OCI-LY1 (cell line): ENCODE measurements at regions not wholly inside any gene's neighbourhood (a gene's known extent, or its start where the extent isn't known, plus 50 kb on each side); places are given as distances from the start of the nearest gene placed in this dataset.
"Not testable (repeated sequence)": the region's sequence is repeated elsewhere in the genome, so short reads cannot be mapped to it uniquely, and the experiment has no call there.

ENCODE experiments used
- H2AFZ ChIP-seq: fragments of 200-600 bp; sonication (generic), shearing (Covaris generic); 2 replicates; pipeline ENCODE4 v1.6.0; 2014; ENCODE audit warnings: antibody characterized with exemption, mild to moderate bottlenecking, low read length
- H3F3A ChIP-seq: fragments of 200-600 bp; sonication (generic), shearing (Covaris generic); 2 replicates; pipeline ENCODE4 v1.6.0; 2014; ENCODE audit warnings: mild to moderate bottlenecking, antibody characterized with exemption, low read length, moderate library complexity; ENCODE audit not compliant: insufficient read depth
- H3K27ac ChIP-seq: fragments of 200-600 bp; sonication (generic); 2 replicates; pipeline ENCODE4 v1.5.1; 2014; ENCODE audit warnings: low read length, mixed run types, mild to moderate bottlenecking, low read depth; ENCODE audit not compliant: poor library complexity, severe bottlenecking
- H3K27me3 ChIP-seq: fragments of 200-600 bp; sonication (generic); 2 replicates; pipeline ENCODE4 v1.6.0; 2014; ENCODE audit warnings: antibody characterized with exemption, mild to moderate bottlenecking, low read length, moderate library complexity; ENCODE audit not compliant: insufficient read depth
- H3K36me3 ChIP-seq: fragments of 200-600 bp; sonication (generic); 2 replicates; pipeline ENCODE4 v1.6.1; 2014; ENCODE audit warnings: mild to moderate bottlenecking, antibody characterized with exemption, low read length, moderate library complexity, mixed read lengths; ENCODE audit not compliant: insufficient read depth
- H3K4me1 ChIP-seq: fragments of 200-600 bp; sonication (generic); 2 replicates; pipeline ENCODE4 v1.5.1; 2014; ENCODE audit warnings: mild to moderate bottlenecking, low read length, moderate library complexity; ENCODE audit not compliant: insufficient read depth, severe bottlenecking
- H3K4me2 ChIP-seq: fragments of 200-600 bp; sonication (generic), shearing (Covaris generic); 2 replicates; pipeline ENCODE4 v1.6.1; 2014; ENCODE audit warnings: low read length
- H3K4me3 ChIP-seq: fragments of 200-600 bp; sonication (generic); 2 replicates; pipeline ENCODE4 v1.5.1; 2014; ENCODE audit warnings: low read length, low read depth, mild to moderate bottlenecking, mixed read lengths; ENCODE audit not compliant: poor library complexity, severe bottlenecking
- H3K79me2 ChIP-seq: fragments of 200-600 bp; shearing (Covaris generic); 2 replicates; pipeline ENCODE4 v1.6.1; 2016; ENCODE audit warnings: mixed run types, low read length, mixed read lengths; ENCODE audit not compliant: insufficient read depth
- H3K9ac ChIP-seq: fragments of 200-600 bp; sonication (generic), shearing (Covaris generic); 2 replicates; pipeline ENCODE4 v1.6.1; 2014; ENCODE audit warnings: mild to moderate bottlenecking, low read length, mixed read lengths
- H3K9me2 ChIP-seq: fragments of 200-600 bp; sonication (generic), shearing (Covaris generic); 2 replicates; pipeline ENCODE4 v1.6.1; 2014; ENCODE audit warnings: low read depth, mild to moderate bottlenecking, low read length, mixed read lengths
- H3K9me3 ChIP-seq: fragments of 200-600 bp; shearing (Covaris generic); 2 replicates; pipeline ENCODE4 v1.6.1; 2014; ENCODE audit warnings: low read length, mixed read lengths
- H4K20me1 ChIP-seq: fragments of 200-600 bp; sonication (generic), shearing (Covaris generic); 2 replicates; pipeline ENCODE4 v1.6.0; 2016; ENCODE audit warnings: mild to moderate bottlenecking, low read length; ENCODE audit not compliant: insufficient read depth
- EZH2 ChIP-seq: fragments of 200-600 bp; sonication (generic), shearing (Covaris generic); IDR thresholded peaks from 2 replicates; pipeline ENCODE4 v1.8.0; 2017; ENCODE audit warnings: borderline replicate concordance, mixed run types, mild to moderate bottlenecking, antibody characterized with exemption, low read length, moderate library complexity, mixed read lengths
- TF ChIP-seq, protein P1 (sequence below): fragments of 200-600 bp; sonication (generic), shearing (Covaris generic); IDR thresholded peaks from 2 replicates; pipeline ENCODE4 v1.5.1; 2017; ENCODE audit warnings: mild to moderate bottlenecking, antibody characterized with exemption, low read length, moderate library complexity, mixed read lengths

DNA sequence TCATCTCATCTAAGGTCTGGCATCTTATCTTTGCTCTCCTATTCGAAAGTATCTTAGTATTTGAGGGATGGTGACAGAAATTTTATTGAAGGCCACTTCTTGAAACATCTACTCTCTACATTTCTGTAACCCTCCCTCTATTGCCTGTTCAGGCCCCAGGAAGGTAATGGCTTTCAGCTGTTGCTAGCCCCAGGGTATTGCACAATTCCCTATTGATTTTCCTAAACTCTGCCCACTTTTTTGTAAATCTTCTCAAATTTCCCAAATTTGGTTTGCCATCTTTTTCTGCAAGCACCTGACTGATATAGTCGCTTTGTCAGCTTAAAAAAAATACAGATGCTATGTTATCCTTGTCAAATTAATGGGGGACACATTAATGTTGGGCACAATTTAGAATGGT is 242.1 kb downstream of the RAP2B start:
- TF ChIP-seq, protein P1, sequence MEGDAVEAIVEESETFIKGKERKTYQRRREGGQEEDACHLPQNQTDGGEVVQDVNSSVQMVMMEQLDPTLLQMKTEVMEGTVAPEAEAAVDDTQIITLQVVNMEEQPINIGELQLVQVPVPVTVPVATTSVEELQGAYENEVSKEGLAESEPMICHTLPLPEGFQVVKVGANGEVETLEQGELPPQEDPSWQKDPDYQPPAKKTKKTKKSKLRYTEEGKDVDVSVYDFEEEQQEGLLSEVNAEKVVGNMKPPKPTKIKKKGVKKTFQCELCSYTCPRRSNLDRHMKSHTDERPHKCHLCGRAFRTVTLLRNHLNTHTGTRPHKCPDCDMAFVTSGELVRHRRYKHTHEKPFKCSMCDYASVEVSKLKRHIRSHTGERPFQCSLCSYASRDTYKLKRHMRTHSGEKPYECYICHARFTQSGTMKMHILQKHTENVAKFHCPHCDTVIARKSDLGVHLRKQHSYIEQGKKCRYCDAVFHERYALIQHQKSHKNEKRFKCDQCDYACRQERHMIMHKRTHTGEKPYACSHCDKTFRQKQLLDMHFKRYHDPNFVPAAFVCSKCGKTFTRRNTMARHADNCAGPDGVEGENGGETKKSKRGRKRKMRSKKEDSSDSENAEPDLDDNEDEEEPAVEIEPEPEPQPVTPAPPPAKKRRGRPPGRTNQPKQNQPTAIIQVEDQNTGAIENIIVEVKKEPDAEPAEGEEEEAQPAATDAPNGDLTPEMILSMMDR: no peak
- TF ChIP-seq EZH2: no peak
- Histone ChIP-seq H3K9me3 (no peaks in the 10 kb centered on the region), H3K79me2 (no peaks in the 10 kb centered on the region), H3K4me2 (no peak overlapping the region), H2AFZ (no peak overlapping the region), H3K4me3 (no peak overlapping the region), H3F3A (0 out of 2 replicates have a peak, but pooled peaks cover 4% of the 10 kb centered on the region), H3K4me1 (no peaks in the 10 kb centered on the region), H3K27me3 (no peaks in the 10 kb centered on the region), H3K36me3 (no peaks in the 10 kb centered on the region), H3K27ac (no peak overlapping the region), H3K9ac (no peak overlapping the region), H3K9me2 (0 out of 2 replicates have a peak, but pooled peaks cover 2% of the 10 kb centered on the region), H4K20me1 (no peaks in the 10 kb centered on the region)

DNA sequence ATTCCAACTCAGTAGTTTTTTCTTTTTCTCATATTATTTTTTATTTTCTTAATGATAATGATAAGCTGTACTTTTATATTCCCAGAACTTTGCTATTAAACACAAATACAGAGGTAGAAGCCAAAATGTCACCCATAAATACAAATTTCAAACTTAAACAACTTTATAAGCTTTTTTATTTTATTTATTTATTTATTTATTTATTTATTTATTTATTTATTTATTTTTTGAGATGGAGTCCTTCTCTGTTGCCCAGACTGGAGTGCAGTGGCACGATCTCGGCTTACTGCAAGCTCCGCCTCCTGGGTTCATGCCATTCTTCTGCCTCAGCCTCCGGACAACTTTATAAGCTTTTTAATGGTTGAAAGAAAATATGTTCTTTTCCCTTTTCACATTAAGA is 243.3 kb downstream of the RAP2B start:
- H2AFZ ChIP-seq, H3K79me2 ChIP-seq, H3K9ac ChIP-seq, H3F3A ChIP-seq, H3K27me3 ChIP-seq, H3K9me2 ChIP-seq, H3K27ac ChIP-seq, H3K4me2 ChIP-seq, H3K4me3 ChIP-seq, H3K4me1 ChIP-seq, H3K9me3 ChIP-seq, H4K20me1 ChIP-seq, H3K36me3 ChIP-seq: not testable (repeated sequence)

DNA sequence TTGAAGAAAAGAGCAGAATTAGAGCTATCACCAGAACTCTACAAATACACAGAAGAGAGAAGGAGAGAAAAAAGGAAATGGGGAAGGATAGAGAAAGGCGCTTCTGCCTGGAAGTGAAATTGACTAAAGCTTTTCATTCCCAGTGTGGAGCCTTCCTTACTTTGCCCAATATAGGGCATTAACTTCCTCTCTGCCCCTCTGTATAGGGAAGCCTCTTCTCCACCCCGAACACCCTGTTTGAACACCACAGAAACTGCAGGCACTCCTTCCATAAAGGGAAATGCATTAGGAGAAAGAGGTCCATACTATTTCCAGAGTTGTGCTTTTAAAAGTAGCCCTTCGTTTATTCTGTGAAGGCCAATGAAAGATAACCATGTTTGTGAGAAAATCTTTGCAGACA is 248.5 kb downstream of the RAP2B start:
- no peak overlapping the region for H3K27ac ChIP-seq

DNA sequence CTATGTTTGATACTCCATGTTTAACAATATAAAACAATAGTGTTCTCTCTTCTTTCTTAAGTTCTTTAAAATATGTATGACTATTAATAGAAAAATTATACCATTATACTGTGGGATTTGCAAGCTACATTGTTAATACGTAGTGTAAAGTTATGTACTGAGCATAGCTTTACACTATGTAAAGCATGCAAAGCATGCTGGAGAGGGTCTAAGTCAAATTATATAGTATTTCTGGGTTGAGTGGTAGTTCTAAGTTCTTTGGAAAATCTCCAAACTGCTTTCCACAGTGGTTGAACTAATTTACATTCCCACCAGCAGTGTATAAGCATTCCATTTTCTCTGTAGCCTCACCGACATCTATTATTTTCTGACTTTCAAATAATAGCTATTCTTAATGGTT is 253.0 kb downstream of the RAP2B start:
- Histone ChIP-seq H3K9ac (no peak overlapping the region), H4K20me1 (no peaks in the 10 kb centered on the region), H3K4me3 (no peak overlapping the region), H3K4me2 (no peak overlapping the region), H3K9me3 (0 out of 2 replicates have a peak, but pooled peaks cover 2% of the 10 kb centered on the region), H3K27me3 (no peaks in the 10 kb centered on the region), H3K79me2 (no peaks in the 10 kb centered on the region), H3K27ac (no peak overlapping the region), H3K4me1 (no peaks in the 10 kb centered on the region), H3K9me2 (no peaks in the 10 kb centered on the region), H3K36me3 (no peaks in the 10 kb centered on the region), H3F3A (no peaks in the 10 kb centered on the region), H2AFZ (no peak overlapping the region)
- TF ChIP-seq EZH2: no peak
- TF ChIP-seq, protein P1: no peak

More for the DNA sequence above, 248.5 kb downstream of the RAP2B start:
- Histone ChIP-seq H3K4me1 (no peaks in the 10 kb centered on the region), H3K4me2 (no peak overlapping the region), H3K9ac (no peak overlapping the region), H3K27me3 (no peaks in the 10 kb centered on the region), H3K9me2 (0 out of 2 replicates have a peak, but pooled peaks cover 2% of the 10 kb centered on the region), H3K79me2 (no peaks in the 10 kb centered on the region), H3F3A (0 out of 2 replicates have a peak, but pooled peaks cover 4% of the 10 kb centered on the region), H3K9me3 (0 out of 2 replicates have a peak, but pooled peaks cover 2% of the 10 kb centered on the region), H3K4me3 (no peak overlapping the region), H2AFZ (no peak overlapping the region), H4K20me1 (no peaks in the 10 kb centered on the region), H3K36me3 (no peaks in the 10 kb centered on the region)
- TF ChIP-seq, protein P1: no peak
- TF ChIP-seq EZH2: no peak
